IMR-90 (cell line): ENCODE measurements at regions not wholly inside any gene's neighbourhood (a gene's known extent, or its start where the extent isn't known, plus 50 kb on each side); places are given as distances from the start of the nearest gene placed in this dataset.

ENCODE experiments used
- ATAC-seq: fragments of 200-7000 bp; cut with Tn5 transposase; 2 replicates; pipeline ENCODE4 v1.9.1; 2020; ENCODE audit warnings: low read depth, mild to moderate bottlenecking, moderate library complexity
- BruUV-seq: library from RNA; stranded (reverse); fragments of 400-500 nt; replicated peaks from 2 replicates; lab custom pipeline; 2021; lab: Mats Ljungman, UMichigan
- CTCF ChIA-PET: fragments of 300-600 bp; formaldehyde crosslinking; extraction: SDS; loops from one replicate; lab custom pipeline; 2021; ENCODE audit warnings: antibody characterized with exemption; lab: Yijun Ruan, JAX
- POLR2A ChIA-PET: fragments of 300-600 bp; sonication (Branson Sonifier 250); formaldehyde crosslinking; loops from one replicate; lab custom pipeline; 2022; ENCODE audit warnings: antibody characterized with exemption; ENCODE audit not compliant: unreplicated experiment; lab: Charles Lee
- DNase-seq: peaks from one replicate; pipeline ENCODE4 v3.0.0; 2013
- H2AFZ ChIP-seq: replicated peaks from 2 replicates; pipeline ENCODE3; 2013; ENCODE audit warnings: low read length, mild to moderate bottlenecking; ENCODE audit not compliant: poor library complexity
- H2AK5ac ChIP-seq: 2 replicates; pipeline ENCODE4 v1.6.1; 2013; ENCODE audit warnings: low read depth, low read length, inconsistent platforms
- H2AK9ac ChIP-seq: replicated peaks from 2 replicates; pipeline ENCODE3; 2013; ENCODE audit warnings: mild to moderate bottlenecking, low read depth, low read length, moderate library complexity; ENCODE audit not compliant: poor library complexity
- H2BK120ac ChIP-seq: 2 replicates; pipeline ENCODE4 v1.6.1; 2013; ENCODE audit warnings: low read depth, low read length, inconsistent platforms
- H2BK15ac ChIP-seq: 3 replicates; pipeline ENCODE4 v1.6.1; 2013; ENCODE audit warnings: low read depth, low read length, inconsistent platforms
- H2BK20ac ChIP-seq: 2 replicates; pipeline ENCODE4 v1.6.1; 2013; ENCODE audit warnings: low read depth, mild to moderate bottlenecking, inconsistent platforms, low read length, moderate library complexity
- H2BK5ac ChIP-seq: 2 replicates; pipeline ENCODE4 v1.6.1; 2013; ENCODE audit warnings: mild to moderate bottlenecking, low read depth, low read length, inconsistent platforms; ENCODE audit not compliant: poor library complexity, severe bottlenecking
- H3K14ac ChIP-seq: replicated peaks from 2 replicates; pipeline ENCODE4 v1.6.1; 2013; ENCODE audit warnings: low read depth, low read length, inconsistent platforms
- H3K18ac ChIP-seq: 2 replicates; pipeline ENCODE4 v1.6.1; 2013; ENCODE audit warnings: low read depth, low read length, control low read depth
- H3K23ac ChIP-seq: 2 replicates; pipeline ENCODE4 v1.6.1; 2013; ENCODE audit warnings: low read depth, low read length, inconsistent platforms
- H3K27ac ChIP-seq: 2 replicates; pipeline ENCODE4 v1.5.1; 2013; ENCODE audit warnings: mild to moderate bottlenecking, control low read depth, low read length; ENCODE audit not compliant: insufficient read depth
- H3K27me3 ChIP-seq: 2 replicates; pipeline ENCODE4 v1.6.1; 2013; ENCODE audit warnings: low read length; ENCODE audit not compliant: control insufficient read depth, insufficient read depth
- H3K36me3 ChIP-seq: 2 replicates; pipeline ENCODE4 v1.6.1; 2013; ENCODE audit warnings: low read length, mixed read lengths; ENCODE audit not compliant: control insufficient read depth, insufficient read depth
- H3K4ac ChIP-seq: 2 replicates; pipeline ENCODE4 v1.6.1; 2013; ENCODE audit warnings: low read depth, low read length, inconsistent platforms
- H3K4me1 ChIP-seq: 2 replicates; pipeline ENCODE4 v1.6.1; 2013; ENCODE audit warnings: low read length, mixed read lengths; ENCODE audit not compliant: control insufficient read depth, insufficient read depth
- H3K4me2 ChIP-seq: 2 replicates; pipeline ENCODE4 v1.6.1; 2013; ENCODE audit warnings: low read depth, mild to moderate bottlenecking, control low read depth, low read length, moderate library complexity
- H3K4me3 ChIP-seq: 2 replicates; pipeline ENCODE4 v1.5.1; 2013; ENCODE audit warnings: low read depth, mild to moderate bottlenecking, control low read depth, low read length, moderate library complexity; ENCODE audit not compliant: insufficient read depth
- H3K56ac ChIP-seq: 2 replicates; pipeline ENCODE4 v1.6.1; 2013; ENCODE audit warnings: low read length, inconsistent platforms; ENCODE audit not compliant: insufficient read depth; ENCODE audit errors: extremely low read depth
- H3K79me1 ChIP-seq, 2 experiments: 2 replicates each; pipeline ENCODE4 v1.6.1; 2013; ENCODE audit warnings: low read length in 2 of 2, inconsistent platforms in 1 of 2, low read depth in 1 of 2
- H3K9ac ChIP-seq: 2 replicates; pipeline ENCODE4 v1.6.1; 2013; ENCODE audit warnings: low read depth, low read length, control low read depth
- H3K9me1 ChIP-seq: 2 replicates; pipeline ENCODE4 v1.6.1; 2013; ENCODE audit warnings: low read length, inconsistent platforms; ENCODE audit not compliant: insufficient read depth
- H3K9me3 ChIP-seq: 2 replicates; pipeline ENCODE4 v1.6.1; 2013; ENCODE audit warnings: low read length; ENCODE audit not compliant: control insufficient read depth, insufficient read depth
- H4K20me1 ChIP-seq: 2 replicates; pipeline ENCODE4 v1.6.1; 2013; ENCODE audit warnings: low read length, inconsistent platforms; ENCODE audit not compliant: insufficient read depth
- H4K5ac ChIP-seq: 2 replicates; pipeline ENCODE4 v1.6.1; 2013; ENCODE audit warnings: mild to moderate bottlenecking, low read depth, low read length, control low read depth
- H4K8ac ChIP-seq, 2 experiments: 2 replicates each; pipeline ENCODE4 v1.6.1; 2013; ENCODE audit warnings: low read depth in 2 of 2, low read length in 2 of 2, control low read depth in 1 of 2, inconsistent platforms in 1 of 2
- H4K91ac ChIP-seq: 2 replicates; pipeline ENCODE4 v1.6.1; 2013; ENCODE audit warnings: low read depth, low read length, inconsistent platforms; ENCODE audit not compliant: insufficient read depth
- BHLHE40 ChIP-seq: fragments of 150-350 bp; IDR thresholded peaks from 2 replicates; pipeline ENCODE4 v1.6.1; 2016; ENCODE audit warnings: mild to moderate bottlenecking, low read depth, low read length
- CEBPB ChIP-seq: IDR thresholded peaks from 2 replicates; pipeline ENCODE4 v1.6.1; 2012; ENCODE audit warnings: low read depth, low read length, improper control_type of control experiment
- CHD1 ChIP-seq: IDR thresholded peaks from 2 replicates; pipeline ENCODE4 v1.6.1; 2012; ENCODE audit warnings: low read depth, low read length, improper control_type of control experiment
- FOS ChIP-seq: fragments of 150-350 bp; IDR thresholded peaks from 2 replicates; pipeline ENCODE4 v1.6.1; 2016; ENCODE audit warnings: low read depth, low read length
- MAFK ChIP-seq: IDR thresholded peaks from 2 replicates; pipeline ENCODE4 v1.6.1; 2012; ENCODE audit warnings: low read depth, low read length, improper control_type of control experiment
- MAZ ChIP-seq: IDR thresholded peaks from 2 replicates; pipeline ENCODE4 v1.6.1; 2012; ENCODE audit warnings: low read depth, mild to moderate bottlenecking, low read length, improper control_type of control experiment, moderate library complexity, borderline replicate concordance
- MXI1 ChIP-seq: IDR thresholded peaks from 2 replicates; pipeline ENCODE4 v1.6.1; 2012; ENCODE audit warnings: low read depth, mild to moderate bottlenecking, low read length, moderate library complexity, borderline replicate concordance
- NFE2L2 ChIP-seq: fragments of 150-350 bp; IDR thresholded peaks from 2 replicates; pipeline ENCODE4 v1.6.1; 2016; ENCODE audit warnings: low read depth, mild to moderate bottlenecking, low read length
- POLR2A ChIP-seq: IDR thresholded peaks from 2 replicates; pipeline ENCODE4 v1.6.1; 2012; ENCODE audit warnings: mild to moderate bottlenecking, low read depth, low read length
- RAD21 ChIP-seq: IDR thresholded peaks from 2 replicates; pipeline ENCODE4 v1.6.1; 2012; ENCODE audit warnings: low read length, improper control_type of control experiment
- RCOR1 ChIP-seq: IDR thresholded peaks from 2 replicates; pipeline ENCODE4 v1.6.1; 2012; ENCODE audit warnings: mild to moderate bottlenecking, low read length, improper control_type of control experiment; ENCODE audit not compliant: insufficient replicate concordance
- RFX5 ChIP-seq: IDR thresholded peaks from 2 replicates; pipeline ENCODE4 v1.8.0; 2012; ENCODE audit warnings: low read depth, mild to moderate bottlenecking, low read length, moderate library complexity
- SMC3 ChIP-seq: fragments of 150-350 bp; IDR thresholded peaks from 2 replicates; pipeline ENCODE4 v1.6.1; 2016; ENCODE audit warnings: low read depth, mild to moderate bottlenecking, antibody characterized with exemption, low read length, moderate library complexity
- WGBS, 2 experiments: methylation state at CpG; one replicate each; pipeline versions ENCODE4 v1.1.5 to v1.1.7; 2013; ENCODE audit warnings: missing lambda C conversion rate in 2 of 2; ENCODE audit not compliant: insufficient read length in 1 of 2; ENCODE audit errors: extremely low coverage in 2 of 2; 5-methylcytosine and 5-hydroxymethylcytosine counted together
- dilution Hi-C: fragments of 300-500 bp; cut with HindIII; formaldehyde crosslinking; loops from one replicate; pipeline ENCODE4 v1.14.3; 2018; ENCODE audit warnings: low sequenced_read_pairs; ENCODE audit not compliant: unreplicated experiment
- in situ Hi-C: fragments of 300-500 bp; cut with MboI; formaldehyde crosslinking; loops from 3 replicates; pipeline ENCODE4 v1.14.3; 2019; ENCODE audit warnings: low sequenced_read_pairs, inconsistent platforms, mixed read lengths
- intact Hi-C: fragments of 100-400 bp; cut with micrococcal nuclease; formaldehyde crosslinking; loops from 2 replicates; pipeline ENCODE4 v1.10.0; 2022
- TF ChIP-seq, protein P1 (sequence below): fragments of 150-350 bp; IDR thresholded peaks from 2 replicates; pipeline ENCODE4 v1.6.1; 2016; ENCODE audit warnings: low read depth, mild to moderate bottlenecking, low read length, moderate library complexity, borderline replicate concordance
- TF ChIP-seq, protein P2 (sequence below): conservative IDR thresholded peaks from 2 replicates; pipeline ENCODE4 v1.5.1; 2012; ENCODE audit warnings: mild to moderate bottlenecking, low read depth, low read length, improper control_type of control experiment
- TF ChIP-seq, protein P3 (sequence below): fragments of 150-350 bp; IDR thresholded peaks from 2 replicates; pipeline ENCODE4 v1.6.1; 2017; ENCODE audit warnings: mild to moderate bottlenecking, antibody characterized with exemption, low read length, low read depth

DNA sequence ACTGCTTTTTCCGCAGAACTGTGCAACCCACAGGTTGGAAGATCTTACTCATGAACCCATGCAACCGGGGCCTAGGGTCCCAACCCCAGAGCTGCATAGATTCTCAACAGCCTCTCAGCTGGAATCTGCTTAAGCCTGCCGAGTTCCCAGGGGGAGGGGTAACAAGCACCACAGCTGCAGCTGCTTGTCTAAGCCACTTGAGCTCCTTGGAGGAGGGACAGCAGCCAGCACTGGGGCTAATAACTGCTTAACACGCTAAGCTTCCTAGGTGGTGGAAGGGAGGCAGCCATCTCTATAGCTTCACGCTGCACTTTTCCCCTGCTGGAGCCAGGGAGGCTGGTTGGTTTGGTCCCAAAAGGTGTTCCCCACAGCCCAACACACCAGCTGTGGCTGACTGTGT, 311.6 kb downstream of the DSC3 start:
- Histone ChIP-seq H2AFZ (no peak overlapping the region), H3K4me3 (no peak overlapping the region), H3K56ac (no peak overlapping the region; the same call in 1 of the 2 replicates), H2AK9ac (no peak overlapping the region), H3K4ac (no peak overlapping the region), H2BK120ac (no peak overlapping the region), H3K36me3 (no peaks in the 10 kb centered on the region), H3K4me2 (no peak overlapping the region), H3K23ac (no peak overlapping the region), H2BK20ac (no peak overlapping the region), H3K27ac (no peak overlapping the region), H2BK5ac (no peak overlapping the region), H2BK15ac (no peak overlapping the region), H4K20me1 (no peaks in the 10 kb centered on the region), H3K4me1 (no peaks in the 10 kb centered on the region), H2AK5ac (no peak overlapping the region), H3K9me1 (no peaks in the 10 kb centered on the region), H3K9ac (no peak overlapping the region), H4K91ac (no peak overlapping the region), H4K8ac (no peak overlapping the region), H3K27me3 (no peaks in the 10 kb centered on the region), H3K79me1 (no peaks in the 10 kb centered on the region), H3K9me3 (peaks cover 10% of the 10 kb centered on the region), H3K14ac (no peak overlapping the region), H3K18ac (no peak overlapping the region), H4K5ac (no peak overlapping the region)
- 52% methylated on average over 3 of the region's 5 CpGs; no CpG with 5 or more reads in 1 of the 2 experiments for WGBS, 2 experiments
- no TSS peak for BruUV-seq
- TF ChIP-seq CHD1 (no peak), SMC3 (no peak), CEBPB (no peak), RCOR1 (no peak), MAFK (no peak), BHLHE40 (no peak), MAZ (no peak), RAD21 (no peak), RFX5 (no peak), FOS (no peak), POLR2A (no peak), NFE2L2 (no peak), MXI1 (no peak)
- TF ChIP-seq, protein P1, sequence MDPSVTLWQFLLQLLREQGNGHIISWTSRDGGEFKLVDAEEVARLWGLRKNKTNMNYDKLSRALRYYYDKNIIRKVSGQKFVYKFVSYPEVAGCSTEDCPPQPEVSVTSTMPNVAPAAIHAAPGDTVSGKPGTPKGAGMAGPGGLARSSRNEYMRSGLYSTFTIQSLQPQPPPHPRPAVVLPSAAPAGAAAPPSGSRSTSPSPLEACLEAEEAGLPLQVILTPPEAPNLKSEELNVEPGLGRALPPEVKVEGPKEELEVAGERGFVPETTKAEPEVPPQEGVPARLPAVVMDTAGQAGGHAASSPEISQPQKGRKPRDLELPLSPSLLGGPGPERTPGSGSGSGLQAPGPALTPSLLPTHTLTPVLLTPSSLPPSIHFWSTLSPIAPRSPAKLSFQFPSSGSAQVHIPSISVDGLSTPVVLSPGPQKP, result no peak
- TF ChIP-seq, protein P2, sequence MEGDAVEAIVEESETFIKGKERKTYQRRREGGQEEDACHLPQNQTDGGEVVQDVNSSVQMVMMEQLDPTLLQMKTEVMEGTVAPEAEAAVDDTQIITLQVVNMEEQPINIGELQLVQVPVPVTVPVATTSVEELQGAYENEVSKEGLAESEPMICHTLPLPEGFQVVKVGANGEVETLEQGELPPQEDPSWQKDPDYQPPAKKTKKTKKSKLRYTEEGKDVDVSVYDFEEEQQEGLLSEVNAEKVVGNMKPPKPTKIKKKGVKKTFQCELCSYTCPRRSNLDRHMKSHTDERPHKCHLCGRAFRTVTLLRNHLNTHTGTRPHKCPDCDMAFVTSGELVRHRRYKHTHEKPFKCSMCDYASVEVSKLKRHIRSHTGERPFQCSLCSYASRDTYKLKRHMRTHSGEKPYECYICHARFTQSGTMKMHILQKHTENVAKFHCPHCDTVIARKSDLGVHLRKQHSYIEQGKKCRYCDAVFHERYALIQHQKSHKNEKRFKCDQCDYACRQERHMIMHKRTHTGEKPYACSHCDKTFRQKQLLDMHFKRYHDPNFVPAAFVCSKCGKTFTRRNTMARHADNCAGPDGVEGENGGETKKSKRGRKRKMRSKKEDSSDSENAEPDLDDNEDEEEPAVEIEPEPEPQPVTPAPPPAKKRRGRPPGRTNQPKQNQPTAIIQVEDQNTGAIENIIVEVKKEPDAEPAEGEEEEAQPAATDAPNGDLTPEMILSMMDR, result no peak
- TF ChIP-seq, protein P3, sequence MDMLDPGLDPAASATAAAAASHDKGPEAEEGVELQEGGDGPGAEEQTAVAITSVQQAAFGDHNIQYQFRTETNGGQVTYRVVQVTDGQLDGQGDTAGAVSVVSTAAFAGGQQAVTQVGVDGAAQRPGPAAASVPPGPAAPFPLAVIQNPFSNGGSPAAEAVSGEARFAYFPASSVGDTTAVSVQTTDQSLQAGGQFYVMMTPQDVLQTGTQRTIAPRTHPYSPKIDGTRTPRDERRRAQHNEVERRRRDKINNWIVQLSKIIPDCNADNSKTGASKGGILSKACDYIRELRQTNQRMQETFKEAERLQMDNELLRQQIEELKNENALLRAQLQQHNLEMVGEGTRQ, result no peak
- in situ Hi-C loops, result no loop called here
- no peak for ATAC-seq
- intact Hi-C loops, result no loop called here
- CTCF ChIA-PET, result no interaction called here
- dilution Hi-C loops, result no loop called here
- POLR2A ChIA-PET, result no interaction called here
- no peak for DNase-seq
